Right forelimb (tissue), 1 donor: ENCODE measurements at regions not wholly inside any gene's neighbourhood (a gene's known extent, or its start where the extent isn't known, plus 50 kb on each side); places are given as distances from the start of the nearest gene placed in this dataset.

Experiments
- DNase-seq: peaks from one replicate; pipeline ENCODE4 v3.0.0-alpha.2; 2018

DNA sequence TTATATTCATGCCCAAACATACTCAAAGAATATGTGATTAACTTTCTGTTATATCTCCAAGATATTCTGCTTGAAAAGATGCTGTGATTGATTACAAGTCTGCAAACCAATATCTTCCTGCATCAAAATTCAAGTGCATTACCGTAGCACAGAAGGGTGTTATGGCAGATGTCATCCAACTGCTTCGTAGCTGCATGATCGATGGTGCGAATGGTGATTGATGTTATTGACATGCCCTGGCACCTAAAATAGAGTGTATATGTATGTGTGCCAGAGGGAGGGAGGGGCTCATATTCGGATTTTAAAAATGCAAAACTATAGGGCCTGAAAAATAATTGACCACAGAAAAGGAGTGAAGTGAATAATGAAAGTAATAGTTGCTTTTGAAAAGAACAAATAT lies 882.1 kb upstream of the NUDT12 start:
- DNase-seq: no peak

DNA sequence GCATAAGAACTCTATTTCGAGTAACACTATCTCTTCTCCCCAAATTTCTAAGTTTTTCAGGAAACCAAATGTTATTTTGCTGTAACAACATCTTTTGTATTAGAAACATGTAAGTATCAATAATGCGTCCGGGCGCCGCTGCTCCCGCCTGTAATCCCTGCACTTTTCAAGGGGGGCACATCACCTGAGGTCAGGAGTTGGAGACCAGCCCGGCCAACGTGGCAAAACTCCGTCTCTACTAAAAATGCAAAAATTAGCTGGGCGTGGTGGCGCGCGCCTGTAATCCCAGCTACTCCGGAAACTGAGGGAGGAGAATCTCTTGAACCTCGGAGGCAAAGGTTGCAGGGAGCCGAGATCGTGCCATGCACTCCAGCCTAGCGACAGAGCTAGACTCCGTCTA lies 881.1 kb upstream of the NUDT12 start:
- DNase-seq: no peak

DNA sequence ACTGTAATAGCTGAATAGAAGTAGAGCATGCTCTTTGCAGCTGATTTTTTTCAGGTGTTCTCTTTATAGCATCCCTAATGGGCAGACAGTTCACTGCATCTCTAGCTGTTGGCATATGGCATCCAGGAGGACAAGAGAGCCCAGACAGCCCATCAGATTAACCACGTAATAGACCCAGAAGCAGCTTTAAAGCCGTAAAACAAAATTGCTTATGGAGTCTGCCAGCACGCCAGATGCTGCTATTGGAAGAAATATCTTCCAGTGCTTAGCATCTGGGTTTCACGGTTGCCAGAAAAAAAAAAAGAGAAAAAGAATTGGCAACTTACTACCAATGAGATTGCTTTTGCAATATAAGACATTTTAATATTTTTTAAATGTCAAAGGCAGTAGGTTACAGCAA lies 869.4 kb upstream of the NUDT12 start:
- no peak for DNase-seq

DNA sequence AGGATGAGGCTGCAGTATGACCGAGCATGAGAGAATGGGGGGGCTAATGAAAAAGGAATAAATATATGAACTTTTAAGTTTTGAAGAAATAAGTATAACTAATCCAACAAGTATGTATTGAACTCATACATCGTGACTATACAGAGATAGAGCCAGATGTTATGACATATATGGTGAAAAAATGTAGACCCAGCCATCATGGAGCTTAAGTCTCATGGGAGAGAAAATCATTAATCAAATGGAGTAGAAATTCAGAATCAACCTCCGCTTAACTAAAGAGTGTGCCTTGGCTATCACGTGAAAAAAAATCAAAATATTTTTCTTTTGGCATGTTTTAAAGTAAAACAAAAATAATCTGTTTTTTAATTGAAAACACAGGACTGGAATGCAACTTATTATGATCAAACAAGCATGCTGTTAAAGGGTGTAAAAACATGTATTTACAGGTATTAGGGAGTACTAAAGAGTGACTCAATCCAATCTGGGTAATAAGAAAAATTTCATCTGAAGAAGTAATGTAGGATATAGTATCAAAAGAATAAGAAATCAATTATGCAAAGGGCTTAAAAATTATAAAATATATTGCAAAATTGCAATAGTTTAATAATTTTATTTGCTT lies 868.5 kb upstream of the NUDT12 start:
- DNase-seq: no peak

DNA sequence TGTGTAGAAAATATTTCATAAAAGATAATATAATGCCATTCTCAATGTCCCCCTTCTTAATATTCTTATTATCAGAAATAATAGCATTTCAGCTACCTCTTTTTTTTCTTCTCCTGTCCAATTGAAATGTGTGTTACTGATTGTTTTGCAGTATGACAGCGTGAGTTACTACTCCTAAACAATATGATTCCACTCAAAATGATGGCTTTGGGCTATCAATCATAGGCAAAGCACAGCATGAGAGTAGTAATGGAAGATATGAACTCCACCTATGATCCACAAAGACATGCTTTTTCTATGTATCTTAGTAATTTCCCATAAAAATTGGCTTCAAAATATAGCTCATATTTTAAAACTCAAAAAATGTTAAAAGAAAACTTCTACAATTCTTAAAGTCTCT lies 867.3 kb upstream of the NUDT12 start:
- DNase-seq: no peak

DNA sequence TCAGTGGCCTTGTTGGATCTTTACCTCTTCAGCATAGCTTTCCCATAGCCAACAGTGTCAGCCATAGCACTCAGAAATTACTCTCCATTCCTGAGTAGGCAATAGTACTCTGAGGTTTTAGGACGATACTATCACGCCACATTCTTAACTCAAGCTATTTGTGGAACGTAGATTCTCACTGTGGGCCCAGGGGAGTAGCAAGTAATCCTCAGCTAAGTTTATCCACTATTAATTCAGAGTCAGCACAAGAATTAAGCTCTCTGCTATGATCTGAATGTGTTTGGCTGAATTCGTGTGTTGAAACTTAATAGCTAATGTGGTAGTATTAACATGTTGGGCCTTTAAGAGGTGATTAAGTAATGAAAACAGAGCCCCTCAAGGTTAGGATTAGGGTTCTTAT lies 858.8 kb upstream of the NUDT12 start:
- DNase-seq: no peak

DNA sequence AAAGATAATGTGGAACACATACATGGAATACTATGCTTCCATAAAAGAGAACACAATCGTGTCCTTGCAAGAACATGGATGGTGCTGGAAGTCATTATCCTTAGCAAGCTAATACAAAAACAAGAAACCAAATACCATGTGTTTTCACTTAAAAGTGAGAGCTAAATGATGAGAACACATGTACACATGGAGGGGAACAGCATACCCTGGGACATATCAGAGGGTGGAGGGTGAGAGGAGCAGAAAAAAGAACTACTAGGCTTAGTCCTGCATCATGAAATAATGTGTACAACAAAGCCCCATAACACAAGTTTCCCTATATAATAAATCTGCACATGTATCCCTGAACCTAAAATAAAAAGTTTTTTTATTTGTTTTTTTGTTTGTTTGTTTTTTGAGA lies 855.5 kb upstream of the NUDT12 start:
- no peak for DNase-seq

DNA sequence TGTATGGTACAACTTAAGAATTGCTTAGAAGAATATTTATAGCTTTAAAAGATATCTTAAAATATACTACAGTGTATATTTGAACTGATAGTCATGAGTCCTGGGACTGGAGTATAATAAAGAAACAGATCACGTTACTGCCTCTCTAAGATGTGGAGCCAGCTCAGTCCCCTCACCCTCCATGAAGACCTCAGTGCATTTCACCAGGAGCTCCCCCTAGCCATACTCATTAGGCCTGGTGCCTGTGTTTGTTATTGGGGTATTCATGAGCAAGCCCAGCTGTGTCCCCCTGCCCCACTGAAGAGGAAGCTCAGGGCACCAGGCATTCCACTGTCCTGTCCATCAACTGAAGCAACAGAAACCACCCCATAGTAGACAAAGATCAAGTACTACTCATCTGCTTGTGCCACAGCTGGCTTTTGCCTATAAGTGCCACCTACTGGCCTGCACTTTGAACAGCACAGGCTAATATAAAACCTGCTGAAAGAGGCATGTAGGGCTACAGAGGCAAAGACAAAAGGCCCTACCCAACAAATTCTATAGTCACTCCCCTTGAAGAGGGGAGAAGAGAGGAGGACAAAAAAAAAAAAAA lies 850.2 kb upstream of the NUDT12 start:
- no peak for DNase-seq

DNA sequence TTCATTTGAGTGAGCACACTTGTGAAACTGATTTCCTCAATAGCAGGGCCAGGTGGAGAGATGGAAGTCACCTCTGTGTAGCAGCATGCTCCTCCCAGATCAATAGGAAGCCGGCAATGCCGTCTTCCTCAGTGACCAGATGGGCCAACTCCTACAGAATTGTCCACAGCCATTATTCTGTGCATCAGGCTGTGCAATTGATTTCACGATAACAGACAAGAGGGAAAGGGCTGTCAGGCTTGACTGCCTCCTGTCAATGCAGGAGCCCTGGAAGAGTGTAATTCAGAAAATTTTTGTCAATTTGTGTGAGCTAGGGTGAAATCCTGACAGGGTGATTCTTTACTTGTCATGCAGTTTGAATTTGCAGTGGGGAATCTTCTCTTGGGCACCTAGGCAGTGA lies 838.4 kb upstream of the NUDT12 start:
- no peak for DNase-seq

DNA sequence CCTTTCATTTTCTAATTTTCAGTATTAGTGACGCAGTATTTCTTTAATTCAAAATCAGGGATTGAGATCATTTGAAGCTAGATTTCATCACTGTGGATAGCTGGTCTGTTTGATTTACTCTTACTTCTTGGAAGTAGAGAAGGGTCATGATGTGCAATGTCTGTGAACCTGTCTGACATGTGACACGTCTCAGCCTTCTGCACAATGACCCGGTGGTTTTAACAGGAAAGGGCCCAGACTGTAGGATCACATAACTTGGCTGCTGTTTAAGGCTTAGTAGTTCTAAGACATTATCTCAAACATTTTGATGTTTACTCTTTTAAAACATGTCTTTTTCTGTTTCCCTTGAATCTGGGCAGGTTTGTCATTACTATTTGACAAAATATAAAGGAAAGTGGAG lies 823.3 kb upstream of the NUDT12 start:
- no peak for DNase-seq

DNA sequence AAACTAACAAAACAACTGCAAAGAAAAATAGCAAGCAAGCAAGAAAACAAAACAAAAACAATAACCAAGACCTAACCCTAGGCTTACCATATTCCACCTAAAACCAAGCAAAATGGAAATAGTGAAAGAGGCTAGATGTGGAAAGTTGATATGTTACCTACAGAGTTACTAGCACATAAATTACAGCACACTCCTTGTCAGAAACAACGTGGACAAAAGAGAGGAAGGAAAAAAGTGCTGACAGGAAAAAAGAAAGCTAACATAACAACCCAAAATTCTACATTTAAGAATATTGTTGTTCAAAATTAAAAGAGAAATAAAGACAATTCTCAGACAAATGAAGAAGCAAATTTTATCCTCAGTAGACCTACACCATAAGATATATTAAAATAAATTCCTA lies 812.8 kb upstream of the NUDT12 start:
- no peak for DNase-seq

DNA sequence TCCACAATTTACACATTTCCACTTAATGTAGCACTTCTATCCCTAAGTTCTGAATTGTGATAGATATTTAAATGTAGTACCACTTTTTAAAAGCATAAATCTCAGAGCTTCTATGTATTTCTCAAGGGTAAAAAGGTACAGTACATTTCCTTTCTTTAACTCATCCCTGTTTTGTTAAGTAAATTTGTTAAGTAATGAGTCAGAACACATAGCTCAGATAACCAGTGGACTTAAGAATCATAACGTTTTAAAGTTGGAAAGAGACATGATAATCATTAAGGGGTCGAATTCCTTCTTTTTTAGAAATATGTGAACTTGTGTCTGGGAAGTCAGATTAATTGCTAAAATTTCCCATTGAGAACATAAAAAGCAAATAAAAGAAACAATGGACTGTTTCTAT lies 810.2 kb upstream of the NUDT12 start:
- DNase-seq: no peak

DNA sequence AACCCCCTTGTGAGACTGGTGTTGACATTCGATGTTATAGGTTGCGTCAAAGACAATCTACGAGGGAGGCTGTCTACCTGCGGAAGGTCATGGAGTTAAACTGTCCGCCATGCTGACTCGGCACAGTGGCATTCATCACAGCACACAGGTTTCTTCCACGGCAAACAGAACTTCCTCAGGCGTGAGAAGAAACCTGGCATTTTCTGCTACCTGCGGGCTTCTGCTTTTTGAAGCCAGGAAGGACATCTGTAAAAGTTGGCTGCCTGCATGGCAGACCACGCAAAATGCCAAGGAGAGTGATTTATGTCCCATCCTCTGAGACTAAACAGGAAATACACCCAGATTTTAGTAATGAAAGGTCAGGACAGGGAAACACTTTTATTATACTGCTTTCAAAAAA lies 809.8 kb upstream of the NUDT12 start:
- DNase-seq: no peak

DNA sequence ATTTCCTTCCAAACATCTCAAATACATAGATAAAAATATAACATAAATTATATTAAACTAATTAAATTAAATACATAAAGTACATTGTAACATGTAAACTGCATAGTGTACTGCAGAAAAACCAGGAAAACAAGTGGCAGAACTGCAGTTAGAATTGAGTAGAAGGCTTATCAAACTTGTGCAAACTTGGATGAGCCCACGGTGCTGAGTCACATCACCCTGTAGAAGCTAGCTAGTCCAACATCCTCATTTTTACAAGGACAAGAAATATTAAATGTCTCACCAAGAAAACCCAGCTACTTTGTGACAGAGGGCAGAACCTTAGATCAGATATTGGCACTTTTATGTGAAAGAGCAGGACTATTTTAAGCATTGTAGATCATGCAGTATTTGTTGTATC lies 807.9 kb upstream of the NUDT12 start:
- DNase-seq: no peak

DNA sequence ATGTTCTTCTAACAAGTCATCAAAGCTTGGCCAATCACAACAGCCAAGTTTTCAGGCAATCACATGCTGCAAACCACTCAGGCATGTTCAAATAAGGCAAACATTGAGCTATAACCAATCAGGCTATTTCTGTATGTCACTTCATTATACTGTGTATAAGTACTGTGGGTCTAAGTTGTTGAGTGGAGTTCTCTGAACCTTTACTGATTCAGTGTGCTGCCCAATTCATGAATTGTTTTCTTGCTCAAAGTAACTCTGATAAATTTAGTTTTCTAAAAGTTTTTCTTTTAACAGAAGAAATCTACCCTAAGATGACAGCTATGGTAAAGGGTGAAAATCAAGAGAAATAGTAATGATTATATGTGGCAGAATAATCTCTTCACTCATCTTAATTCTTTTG lies 805.4 kb upstream of the NUDT12 start:
- no peak for DNase-seq

DNA sequence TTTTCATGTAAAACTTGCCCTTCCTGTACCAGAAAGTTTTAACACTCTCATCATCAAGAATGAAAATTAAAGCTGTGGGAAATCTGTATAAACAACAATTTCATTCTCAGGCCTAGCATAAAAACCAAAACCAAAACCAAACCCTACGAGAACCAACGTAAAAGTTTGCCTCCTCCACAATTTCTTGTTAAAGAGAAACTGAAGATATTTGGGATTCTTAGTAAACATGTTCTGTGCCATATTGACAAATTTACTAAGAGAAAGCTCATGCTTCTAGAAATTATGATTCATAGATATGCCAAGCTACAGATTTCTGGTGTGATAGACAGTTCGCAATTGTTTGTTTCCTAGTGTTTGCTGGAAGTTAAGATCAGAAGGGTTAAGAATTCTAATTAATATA lies 801.0 kb upstream of the NUDT12 start:
- DNase-seq: no peak

DNA sequence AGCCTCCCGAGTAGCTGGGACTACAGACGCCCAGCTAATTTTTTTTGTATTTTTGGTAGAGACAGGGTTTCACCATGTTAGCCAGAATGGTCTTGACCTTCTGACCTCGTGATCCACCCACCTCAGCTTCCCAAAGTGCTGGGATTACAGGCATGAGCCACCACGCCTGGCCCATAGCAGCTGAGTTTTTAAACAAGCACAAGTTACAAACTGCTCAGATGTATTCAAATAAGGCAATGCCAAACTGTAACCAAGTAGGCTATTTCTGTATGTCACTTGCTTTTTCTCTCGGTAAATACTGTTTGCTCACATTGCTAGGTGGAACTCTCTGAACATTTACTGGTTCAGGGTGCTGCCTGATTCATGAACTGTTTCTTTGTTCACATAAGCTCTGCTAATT lies 799.3 kb upstream of the NUDT12 start:
- no peak for DNase-seq

DNA sequence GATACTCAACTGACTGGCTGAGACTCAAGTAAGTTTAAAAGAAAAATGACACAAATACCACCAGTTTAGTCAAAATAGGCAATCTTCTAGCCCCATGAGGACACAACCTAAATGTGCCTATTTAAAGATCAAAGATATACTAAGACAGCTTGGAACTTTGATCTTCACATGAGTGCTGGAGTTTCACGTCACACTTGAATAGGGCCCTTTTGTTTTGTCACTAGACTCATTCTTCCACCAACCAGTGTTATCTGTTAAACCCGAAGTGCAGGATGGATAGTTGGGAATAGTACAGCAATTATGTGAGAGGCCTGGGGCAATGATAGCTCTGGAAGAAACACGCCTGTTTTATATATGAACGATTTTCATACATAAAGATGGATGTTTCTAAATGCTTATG lies 792.8 kb upstream of the NUDT12 start:
- no peak for DNase-seq

DNA sequence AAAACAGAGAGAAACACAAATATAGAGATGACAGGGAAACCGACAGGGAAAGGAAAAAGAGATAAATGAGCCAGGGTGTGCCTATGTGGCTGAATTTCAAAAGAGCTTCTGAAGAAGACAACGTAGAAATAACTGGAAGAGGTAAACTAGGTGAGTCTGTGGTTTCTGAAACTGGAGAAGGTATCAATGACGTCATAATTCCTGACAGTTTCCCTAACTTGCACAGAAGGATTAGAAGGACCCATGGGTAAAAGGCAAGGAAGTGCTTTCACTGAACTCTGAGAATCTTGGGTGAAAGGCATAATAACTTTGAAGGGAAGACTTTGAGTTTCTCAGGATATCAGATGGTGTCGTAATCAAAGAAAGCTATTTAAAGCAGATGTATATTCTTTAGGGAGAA lies 790.8 kb upstream of the NUDT12 start:
- no peak for DNase-seq

DNA sequence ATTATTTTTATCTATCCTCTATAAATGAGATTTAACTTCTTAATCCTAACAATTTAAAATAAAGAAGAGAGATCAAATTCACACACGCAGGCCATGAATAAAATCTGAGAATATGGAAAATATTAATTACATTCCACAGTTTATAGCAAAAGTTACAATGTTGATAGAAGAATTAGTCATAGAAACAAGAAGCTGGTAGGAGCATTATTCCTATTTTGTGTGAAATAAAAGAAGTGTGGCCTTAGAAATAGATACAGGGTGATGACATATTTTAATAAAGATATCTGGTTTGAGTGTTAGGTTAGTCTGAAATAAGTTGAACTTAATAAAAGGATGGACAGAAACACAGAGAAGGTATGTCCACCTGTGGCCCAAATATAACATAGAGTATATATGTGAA lies 790.4 kb upstream of the NUDT12 start:
- no peak for DNase-seq

DNA sequence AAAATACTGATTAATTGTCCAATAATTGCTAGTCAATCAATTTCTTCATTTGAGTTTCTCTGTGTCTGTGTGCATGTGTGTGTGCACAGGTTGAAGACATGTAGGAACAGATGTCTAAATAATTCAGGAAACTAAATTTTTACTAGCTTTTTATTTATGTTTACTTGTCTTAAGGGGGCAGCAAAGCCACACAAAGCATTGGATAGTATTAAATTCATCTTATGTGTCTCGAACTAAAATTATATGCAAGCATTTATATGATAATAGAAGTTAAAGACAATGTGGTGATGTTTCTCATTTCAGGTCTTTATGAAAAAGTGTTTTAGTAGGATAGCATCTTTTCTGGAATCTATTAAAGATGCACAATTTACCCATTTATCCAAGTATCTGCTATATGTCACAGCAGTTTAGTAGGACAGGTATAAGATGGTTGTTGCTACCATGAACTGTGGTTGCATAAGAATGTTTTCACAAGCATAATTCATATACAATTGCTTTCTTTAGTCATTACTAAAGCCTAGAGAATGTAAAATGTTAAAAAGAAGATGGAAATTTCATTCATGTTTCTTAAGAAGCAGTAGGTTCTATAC lies 784.6 kb upstream of the NUDT12 start:
- no peak for DNase-seq

DNA sequence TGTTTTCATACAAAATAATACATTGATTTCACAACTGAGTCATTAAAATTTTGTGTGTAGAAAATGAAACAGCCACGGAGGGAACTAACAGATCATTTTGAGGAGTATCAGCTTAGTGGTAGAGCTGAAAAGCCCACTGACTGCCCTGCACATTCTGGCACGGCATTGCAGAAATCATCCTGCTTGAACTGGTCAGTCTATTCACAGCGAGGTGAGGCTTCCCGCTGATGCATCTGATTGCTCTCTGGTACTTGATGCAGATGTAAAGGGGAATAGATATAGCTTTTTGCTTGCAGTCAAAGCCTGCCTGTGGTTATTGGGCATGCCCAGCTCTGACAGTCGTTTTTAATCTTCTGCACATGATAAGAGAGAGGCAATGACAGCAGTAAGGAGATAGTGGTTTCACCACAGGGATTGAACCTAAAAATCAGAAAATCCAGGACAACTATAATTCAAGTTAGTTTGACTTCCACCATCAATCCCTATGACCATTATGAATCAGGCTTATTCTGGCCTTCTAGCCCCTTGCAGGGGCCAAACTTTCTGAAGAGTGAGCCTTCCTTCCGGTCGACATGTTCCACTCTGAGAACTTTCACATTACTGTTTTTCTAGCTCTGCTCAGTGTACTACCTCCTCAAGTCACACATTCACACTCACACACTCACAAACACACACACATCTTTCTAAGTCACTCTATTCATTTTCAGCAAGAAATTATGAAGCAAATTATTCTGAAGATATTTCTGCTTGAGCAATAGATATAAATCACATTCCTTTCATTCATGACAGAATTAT lies 782.8 kb upstream of the NUDT12 start:
- DNase-seq: no peak

DNA sequence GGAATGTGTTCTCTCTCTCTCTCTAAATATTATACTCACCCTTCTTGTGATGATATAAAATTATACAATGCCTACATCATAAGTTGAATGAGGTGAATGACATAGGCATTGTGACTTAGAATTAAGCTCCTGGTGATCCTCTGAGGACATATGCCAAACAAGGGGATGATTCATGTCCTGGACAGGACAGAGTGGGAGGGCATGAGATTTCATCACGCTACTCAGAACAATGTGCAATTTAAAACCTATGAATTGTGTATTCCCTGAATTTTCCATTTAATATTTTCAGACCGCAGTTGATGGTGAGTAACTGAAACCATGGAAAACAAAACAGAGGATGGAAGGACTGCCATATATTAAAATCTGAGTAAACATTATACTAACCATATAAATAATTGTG lies 782.2 kb upstream of the NUDT12 start:
- DNase-seq: no peak

DNA sequence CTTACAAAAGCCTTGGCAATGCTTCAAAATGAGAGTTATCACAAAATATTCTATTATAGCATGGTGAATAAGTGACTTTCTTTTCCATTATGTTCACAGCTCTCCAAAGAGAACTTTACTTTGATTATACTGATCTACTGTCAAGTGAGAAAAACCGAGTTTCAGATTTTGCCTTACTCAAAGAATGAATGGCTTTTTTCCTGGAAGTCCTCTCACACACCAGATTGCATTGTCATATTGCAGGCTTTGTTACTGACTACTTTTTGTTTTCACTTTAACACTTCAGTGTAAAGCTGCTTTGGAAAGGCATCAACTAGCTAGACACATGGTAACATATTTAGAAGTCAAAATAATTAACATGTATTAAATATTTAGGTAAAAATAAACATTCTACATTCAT lies 765.2 kb upstream of the NUDT12 start:
- DNase-seq: no peak
